Esophagus (tissue), 2 donors: ENCODE measurements at regions not wholly inside any gene's neighbourhood (a gene's known extent, or its start where the extent isn't known, plus 50 kb on each side); places are given as distances from the start of the nearest gene placed in this dataset.

Experiments used
- H3K27ac ChIP-seq, 2 donors: one replicate each; pipeline ENCODE4 v1.5.1; 2013; ENCODE audit warnings: low read depth in 2 of 2, mild to moderate bottlenecking in 2 of 2, inconsistent platforms in 1 of 2, low read length in 1 of 2, moderate library complexity in 1 of 2
- H3K27me3 ChIP-seq, 2 donors: one replicate each; pipeline ENCODE4 v1.6.1; 2013; ENCODE audit warnings: low read length in 2 of 2, control low read depth in 1 of 2, mild to moderate bottlenecking in 1 of 2; ENCODE audit not compliant: insufficient read depth in 2 of 2, control insufficient read depth in 1 of 2
- H3K36me3 ChIP-seq, 2 donors: one replicate each; pipeline ENCODE4 v1.6.1; 2013; ENCODE audit warnings: low read length in 1 of 2; ENCODE audit not compliant: control insufficient read depth in 2 of 2, insufficient read depth in 2 of 2
- H3K4me1 ChIP-seq, 2 donors: one replicate each; pipeline ENCODE4 v1.6.1; 2013; ENCODE audit warnings: low read length in 1 of 2; ENCODE audit not compliant: control insufficient read depth in 2 of 2, insufficient read depth in 2 of 2
- H3K4me3 ChIP-seq, 2 donors: one replicate each; pipeline ENCODE4 v1.5.1; 2013; ENCODE audit warnings: low read length in 2 of 2, mild to moderate bottlenecking in 2 of 2, low read depth in 1 of 2, moderate library complexity in 1 of 2
- H3K9me3 ChIP-seq, 2 donors: one replicate each; pipeline ENCODE4 v1.6.1; 2013; ENCODE audit warnings: mild to moderate bottlenecking in 2 of 2, low read depth in 1 of 2, low read length in 1 of 2, moderate library complexity in 1 of 2; ENCODE audit not compliant: control insufficient read depth in 2 of 2, insufficient read depth in 1 of 2
- WGBS, 2 donors: extraction: QIAGEN DNeasy Blood & Tissue Kit; methylation state at CpG; one replicate each; pipeline ENCODE4 v1.1.7; 2013; 5-methylcytosine and 5-hydroxymethylcytosine counted together
- donor health status: healthy with polysubstance abuse.
- donor health status: Bipolar disorder and iron deficiency.

DNA sequence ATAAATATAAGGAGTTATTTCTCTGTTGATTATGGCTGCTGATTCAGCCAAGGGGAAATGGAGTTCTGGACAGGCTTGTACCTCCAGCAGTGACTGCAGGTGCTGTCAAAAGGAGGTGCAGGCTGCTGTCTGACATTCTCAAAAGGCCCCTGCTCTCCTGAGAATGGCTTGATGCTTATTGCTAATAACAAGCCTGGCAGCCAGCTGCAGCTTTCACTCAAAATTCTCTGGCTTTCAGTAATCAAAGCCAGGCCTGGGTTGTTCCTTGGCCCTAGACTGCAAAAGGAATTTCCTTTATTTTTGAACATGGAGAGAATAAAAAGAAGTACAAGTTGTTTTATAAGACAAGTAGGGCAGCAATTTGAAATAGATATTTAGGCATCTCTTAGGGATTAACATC, 575.9 kb downstream of the MID1IP1 start:
- H3K4me1 ChIP-seq = peaks cover 0 to 2% of the 10 kb centered on the region in 2 donors
- H3K36me3 ChIP-seq = no peaks in the 10 kb centered on the region
- no peak overlapping the region for H3K27ac ChIP-seq
- H3K4me3 ChIP-seq = no peak overlapping the region
- no peaks in the 10 kb centered on the region for H3K27me3 ChIP-seq
- H3K9me3 ChIP-seq = no peaks in the 10 kb centered on the region

DNA sequence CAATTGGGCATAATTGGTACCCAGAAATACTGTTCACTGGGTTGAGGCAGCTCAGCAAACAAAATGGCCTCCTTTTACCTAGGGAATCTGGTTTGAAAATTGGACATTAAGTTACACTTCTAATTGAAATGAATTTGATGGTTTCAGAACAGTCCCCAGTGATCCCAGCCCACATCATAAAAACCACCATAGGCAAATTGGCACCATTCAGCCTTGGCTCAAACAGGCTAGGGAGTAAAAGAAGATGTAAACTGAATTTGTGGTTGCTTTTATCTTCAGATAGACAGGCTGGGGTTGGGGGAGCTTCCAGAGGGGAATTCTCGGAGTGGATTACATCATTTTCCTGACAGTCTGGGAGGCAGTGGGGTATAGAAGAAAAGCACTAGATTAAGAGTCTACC, 576.5 kb downstream of the MID1IP1 start:
- Histone ChIP-seq H3K27ac (no peak overlapping the region), H3K27me3 (no peaks in the 10 kb centered on the region), H3K9me3 (no peaks in the 10 kb centered on the region), H3K4me3 (no peak overlapping the region), H3K4me1 (peaks cover 0 to 2% of the 10 kb centered on the region in 2 donors), H3K36me3 (no peaks in the 10 kb centered on the region)
- 85 to 92% methylated on average over 1 of the region's 1 CpG for WGBS, 2 donors

DNA sequence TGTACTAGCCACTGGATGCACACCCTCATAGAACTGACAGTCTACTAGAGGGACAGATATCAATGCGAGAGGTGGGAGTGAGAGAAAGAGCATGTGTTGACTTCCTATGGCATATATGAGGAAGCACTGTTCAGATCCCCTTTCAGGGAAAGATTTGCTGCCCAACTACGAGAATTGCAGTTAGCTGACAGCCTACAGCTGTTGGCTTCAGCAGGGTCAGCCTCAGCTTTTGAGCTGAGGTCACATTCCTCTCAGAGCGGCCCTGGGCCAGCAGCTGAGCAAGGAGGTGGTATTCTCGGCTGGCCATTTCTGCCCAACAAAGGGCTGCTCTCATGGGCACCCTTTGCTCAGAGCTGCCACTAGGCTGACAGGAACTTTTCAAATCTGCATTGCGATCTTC, 580.2 kb downstream of the MID1IP1 start:
- Histone ChIP-seq H3K27me3 (peaks cover 0 to 2% of the 10 kb centered on the region in 2 donors), H3K36me3 (no peaks in the 10 kb centered on the region), H3K4me1 (peaks cover 0 to 2% of the 10 kb centered on the region in 2 donors), H3K27ac (no peak overlapping the region), H3K9me3 (no peaks in the 10 kb centered on the region), H3K4me3 (no peak overlapping the region)
- WGBS, 2 donors = 68 to 70% methylated on average over 5 of the region's 5 CpGs

DNA sequence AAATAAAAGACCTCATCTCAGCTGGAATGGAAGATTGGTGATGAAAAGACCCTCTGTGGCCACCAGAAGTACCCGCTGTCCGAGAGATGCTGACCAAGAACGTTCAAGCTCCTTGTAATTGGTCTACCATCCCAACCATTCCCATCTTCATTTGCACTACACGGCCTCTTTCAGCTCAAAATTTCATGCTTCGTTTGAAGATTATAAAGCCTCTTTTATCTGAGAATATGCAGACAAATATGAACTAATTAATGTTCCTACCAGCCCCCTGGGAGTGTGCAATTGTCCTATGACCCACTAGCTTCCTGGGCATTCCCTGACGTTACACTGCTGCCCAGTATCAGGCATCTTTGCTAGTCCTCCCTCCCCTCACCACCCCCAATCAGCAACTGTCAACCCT, 583.7 kb downstream of the MID1IP1 start:
- peaks cover 0 to 2% of the 10 kb centered on the region in 2 donors for H3K4me1 ChIP-seq
- no peaks in the 10 kb centered on the region for H3K36me3 ChIP-seq
- 75 to 89% methylated on average over 6 of the region's 6 CpGs for WGBS, 2 donors
- H3K27me3 ChIP-seq = peaks cover 0 to 3% of the 10 kb centered on the region in 2 donors
- no peak overlapping the region for H3K4me3 ChIP-seq
- no peak overlapping the region for H3K27ac ChIP-seq
- H3K9me3 ChIP-seq = no peaks in the 10 kb centered on the region

DNA sequence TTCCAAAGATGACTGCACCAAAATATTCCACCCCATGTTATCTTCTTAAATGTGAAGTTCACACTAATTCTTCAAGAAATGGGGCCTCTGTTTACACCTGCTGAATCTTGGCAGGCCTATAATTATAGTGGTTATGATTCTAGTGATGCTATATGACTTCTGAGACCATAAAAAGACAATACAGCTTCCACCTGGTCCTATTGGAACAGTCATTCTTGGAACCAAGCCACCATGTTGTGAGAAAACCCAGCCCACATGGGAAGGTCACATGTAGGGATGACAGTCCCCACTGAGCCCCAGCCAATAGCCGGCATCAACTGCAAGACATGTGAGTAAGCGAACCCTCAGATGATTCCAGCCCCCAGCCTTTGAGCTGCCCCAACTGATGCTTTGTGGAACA, 587.5 kb downstream of the MID1IP1 start:
- Histone ChIP-seq H3K36me3 (no peaks in the 10 kb centered on the region), H3K27ac (no peak overlapping the region), H3K4me3 (no peak overlapping the region), H3K27me3 (peaks cover 0 to 3% of the 10 kb centered on the region in 2 donors), H3K4me1 (no peaks in the 10 kb centered on the region), H3K9me3 (no peaks in the 10 kb centered on the region)
- 91 to 96% methylated on average over 2 of the region's 2 CpGs for WGBS, 2 donors

DNA sequence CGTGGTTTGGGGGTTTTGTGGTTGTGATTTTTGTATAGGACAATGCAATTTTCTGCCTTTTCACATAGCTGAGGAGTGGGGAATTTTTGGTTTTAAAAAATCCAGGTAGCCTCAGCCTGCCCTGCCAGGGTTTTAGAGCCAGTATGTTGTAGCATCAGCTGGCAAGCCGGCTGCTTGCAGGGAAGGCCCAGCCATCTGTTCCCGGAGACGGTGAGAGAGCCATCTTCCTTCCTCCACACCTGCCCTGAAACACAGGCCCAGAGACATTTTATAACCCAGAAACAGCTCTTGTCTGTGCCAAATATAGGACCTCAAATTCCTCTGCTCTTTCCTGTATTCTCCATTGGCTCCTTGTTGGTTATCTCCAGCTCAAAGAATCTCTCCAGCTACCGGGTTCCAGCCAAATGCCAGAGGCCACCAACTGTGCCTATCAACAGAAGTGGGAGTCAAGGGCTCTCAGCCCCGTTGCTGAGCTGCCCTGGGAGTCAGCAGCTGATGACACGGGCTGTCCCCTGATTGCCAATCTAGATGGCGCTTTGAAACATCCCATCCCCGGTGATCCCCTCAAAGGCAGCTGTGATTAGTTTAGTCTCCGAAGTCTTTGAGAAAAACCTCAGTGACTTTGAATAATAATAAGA, 595.2 kb downstream of the MID1IP1 start:
- H3K4me3 ChIP-seq = no peak overlapping the region
- no peak overlapping the region for H3K27ac ChIP-seq
- no peaks in the 10 kb centered on the region for H3K4me1 ChIP-seq
- H3K36me3 ChIP-seq = no peaks in the 10 kb centered on the region
- WGBS, 2 donors = 74 to 82% methylated on average over 10 of the region's 10 CpGs
- H3K9me3 ChIP-seq = no peaks in the 10 kb centered on the region
- H3K27me3 ChIP-seq = no peaks in the 10 kb centered on the region

DNA sequence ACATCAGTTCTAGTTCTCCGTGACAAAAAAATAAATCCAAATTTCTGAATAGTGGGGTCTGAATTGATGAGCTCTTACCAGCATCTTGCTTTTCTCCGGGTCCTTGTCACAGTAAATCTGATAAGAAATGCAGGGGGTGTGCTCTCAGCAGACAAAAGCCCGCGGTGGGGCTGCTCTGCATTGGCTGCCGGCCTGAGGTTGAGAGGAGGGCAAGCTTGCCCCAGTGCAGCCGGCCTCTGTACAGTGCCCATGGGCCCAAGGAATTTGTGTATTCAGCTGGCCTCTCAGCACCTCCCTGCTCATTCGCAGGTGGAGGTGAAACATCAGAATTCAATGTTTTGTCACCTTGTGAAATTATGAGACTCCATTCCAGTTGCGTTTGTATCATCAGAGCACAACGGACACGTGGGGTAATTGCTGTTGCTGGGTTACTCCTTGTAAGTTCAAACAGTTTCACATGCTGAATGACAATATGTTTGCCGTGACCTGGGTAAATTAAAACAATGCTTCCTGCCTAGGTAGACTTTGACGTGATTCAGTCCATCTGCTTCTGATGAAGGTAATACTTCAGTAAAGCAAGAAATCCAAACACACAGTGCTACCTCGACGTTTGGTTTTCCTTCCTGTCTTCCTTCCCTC, 596.4 kb downstream of the MID1IP1 start:
- Histone ChIP-seq H3K9me3 (no peaks in the 10 kb centered on the region), H3K4me3 (no peak overlapping the region), H3K27me3 (no peaks in the 10 kb centered on the region), H3K4me1 (peaks cover 0 to 2% of the 10 kb centered on the region in 2 donors), H3K27ac (no peak overlapping the region), H3K36me3 (no peaks in the 10 kb centered on the region)
- WGBS, 2 donors = 71 to 89% methylated on average over 14 of the region's 14 CpGs

DNA sequence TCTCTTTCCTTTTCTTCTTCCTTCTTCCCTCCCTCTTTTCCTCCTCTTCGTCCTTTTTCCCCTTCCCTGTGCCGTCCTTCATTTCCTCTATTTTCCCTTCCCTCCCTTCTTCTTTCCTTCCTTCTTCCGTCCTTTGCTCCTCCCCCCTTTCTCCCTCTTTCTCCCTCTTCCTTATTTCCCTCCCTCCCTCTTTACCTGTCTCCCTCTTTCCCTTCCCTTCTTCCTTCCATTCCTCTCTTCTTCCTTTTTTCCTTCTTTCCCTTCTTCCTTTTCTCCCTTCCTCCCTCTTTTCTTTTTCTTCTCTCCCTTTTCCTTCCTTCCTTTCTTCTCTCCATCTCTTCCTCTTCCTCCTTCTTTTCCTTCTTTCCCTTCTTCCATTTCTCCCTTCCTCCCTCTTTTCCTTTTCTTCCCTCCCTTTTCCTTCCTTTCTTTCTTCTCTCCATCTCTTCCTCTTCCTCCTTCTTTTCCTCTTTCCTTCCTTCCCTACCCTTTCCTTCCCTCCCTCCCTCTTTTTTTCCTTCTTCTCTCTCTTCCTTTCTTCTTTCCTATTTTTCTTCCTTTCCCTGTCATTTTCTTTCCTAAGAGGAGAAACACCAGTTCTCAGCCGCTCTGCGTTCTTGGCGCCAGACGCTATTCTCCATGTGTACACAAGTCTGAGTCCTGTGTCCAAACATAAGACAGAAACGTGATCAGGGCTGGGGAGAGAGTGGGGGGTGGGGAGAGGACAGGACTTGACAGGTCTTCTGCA, 597.1 kb downstream of the MID1IP1 start:
- WGBS, 2 donors = 46 to 54% methylated on average over 8 of the region's 8 CpGs
- no peaks in the 10 kb centered on the region for H3K36me3 ChIP-seq
- no peak overlapping the region for H3K4me3 ChIP-seq
- H3K9me3 ChIP-seq = no peaks in the 10 kb centered on the region
- no peaks in the 10 kb centered on the region for H3K27me3 ChIP-seq
- H3K4me1 ChIP-seq = peaks cover 0 to 2% of the 10 kb centered on the region in 2 donors
- no peak overlapping the region for H3K27ac ChIP-seq

DNA sequence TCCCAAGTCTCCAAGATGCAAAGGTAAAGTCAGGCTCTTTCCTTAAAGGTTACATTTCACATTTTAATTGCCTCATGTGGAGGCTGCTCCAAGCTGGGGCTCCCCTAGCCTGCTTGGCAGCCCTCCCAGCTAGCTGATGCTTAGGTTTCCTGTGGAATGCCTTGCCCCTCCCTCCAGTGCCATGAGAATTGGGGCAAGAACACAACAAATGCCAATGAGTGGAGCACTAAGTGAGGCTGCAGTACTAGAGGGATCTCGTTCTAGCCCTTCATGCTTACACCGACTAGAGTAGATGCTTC, 597.7 kb downstream of the MID1IP1 start:
- 34 to 54% methylated on average over 2 of the region's 2 CpGs for WGBS, 2 donors
- Histone ChIP-seq H3K27ac (no peak overlapping the region), H3K4me3 (no peak overlapping the region), H3K27me3 (no peaks in the 10 kb centered on the region), H3K36me3 (no peaks in the 10 kb centered on the region), H3K9me3 (no peaks in the 10 kb centered on the region), H3K4me1 (peaks cover 0 to 2% of the 10 kb centered on the region in 2 donors)

DNA sequence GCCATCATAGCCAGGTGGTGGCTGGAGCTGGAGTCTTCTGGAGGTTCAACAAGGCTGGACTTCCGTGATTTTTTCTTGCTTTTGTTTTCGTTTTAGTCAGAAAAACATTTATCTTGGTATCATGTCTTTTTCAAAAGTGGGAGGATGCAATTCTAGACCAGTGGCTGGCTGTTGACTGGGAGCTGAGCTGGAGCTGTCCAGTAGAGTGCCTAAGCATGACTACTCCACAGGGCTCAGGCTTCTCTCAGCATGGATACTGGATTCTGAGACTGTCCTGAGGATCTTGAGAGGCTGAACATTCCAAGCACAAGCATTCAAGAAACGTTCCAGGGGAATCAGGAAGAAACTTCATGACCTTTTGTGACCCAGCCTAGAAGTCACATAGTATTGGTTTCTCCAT, 598.1 kb downstream of the MID1IP1 start:
- H3K4me3 ChIP-seq = no peak overlapping the region
- 13 to 15% methylated on average over 3 of the region's 3 CpGs for WGBS, 2 donors
- no peaks in the 10 kb centered on the region for H3K36me3 ChIP-seq
- peaks cover 0 to 2% of the 10 kb centered on the region in 2 donors for H3K4me1 ChIP-seq
- H3K9me3 ChIP-seq = no peaks in the 10 kb centered on the region
- no peaks in the 10 kb centered on the region for H3K27me3 ChIP-seq
- H3K27ac ChIP-seq = no peak overlapping the region
